ENCODE measurements at regions not wholly inside any gene's neighbourhood (a gene's known extent, or its start where the extent isn't known, plus 50 kb on each side); places are given as distances from the start of the nearest gene placed in this dataset.

- Histone ChIP-seq H3K27me3 (ENCODE audit: control insufficient read depth, insufficient read depth, low read length) (no peaks in the 10 kb centered on the region), H3K4me3 (ENCODE audit: low read length) (no peak overlapping the region), H3K36me3 (ENCODE audit: control insufficient read depth, insufficient read depth, low read length) (no peaks in the 10 kb centered on the region), H3K4me1 (ENCODE audit: control insufficient read depth, insufficient read depth, low read length) (no peaks in the 10 kb centered on the region), H3K9me3 (ENCODE audit: control insufficient read depth, low read depth, low read length) (peaks cover 4% of the 10 kb centered on the region), H3K27ac (ENCODE audit: low read length) (no peak overlapping the region)
- DNase-seq: no peak
- 86% methylated on average over 1 of the region's 1 CpG for WGBS (ENCODE audit: insufficient coverage, low lambda C conversion rate)
Measured at GRCh38 chr5:62980884-62981283, 402.3 kb downstream of the LRRC70 start.

GRCh38 chr5:62979472-62979871, 400.9 kb downstream of the LRRC70 start:
- no CpG with 5 or more reads among the region's 5 CpGs for WGBS (ENCODE audit: insufficient coverage, low lambda C conversion rate)

GRCh38 chr5:62977661-62978060, 399.0 kb downstream of the LRRC70 start:
- H3K4me1 ChIP-seq (ENCODE audit: control insufficient read depth, insufficient read depth, low read length): no peaks in the 10 kb centered on the region
- 80% methylated on average over 2 of the region's 4 CpGs for WGBS (ENCODE audit: insufficient coverage, low lambda C conversion rate)

More at GRCh38 chr5:62979472-62979871, 400.9 kb downstream of the LRRC70 start:
- Histone ChIP-seq H3K4me3 (ENCODE audit: low read length) (no peak overlapping the region), H3K4me1 (ENCODE audit: control insufficient read depth, insufficient read depth, low read length) (no peaks in the 10 kb centered on the region), H3K9me3 (ENCODE audit: control insufficient read depth, low read depth, low read length) (peaks cover 4% of the 10 kb centered on the region), H3K27ac (ENCODE audit: low read length) (no peak overlapping the region), H3K36me3 (ENCODE audit: control insufficient read depth, insufficient read depth, low read length) (no peaks in the 10 kb centered on the region), H3K27me3 (ENCODE audit: control insufficient read depth, insufficient read depth, low read length) (no peaks in the 10 kb centered on the region)
- DNase-seq: no peak

GRCh38 chr5:62974623-62975022, 396.0 kb downstream of the LRRC70 start:
- H3K9me3 ChIP-seq (ENCODE audit: control insufficient read depth, low read depth, low read length): no peaks in the 10 kb centered on the region
- H3K27me3 ChIP-seq (ENCODE audit: control insufficient read depth, insufficient read depth, low read length): no peaks in the 10 kb centered on the region
- no peak overlapping the region for H3K27ac ChIP-seq (ENCODE audit: low read length)
- no peaks in the 10 kb centered on the region for H3K36me3 ChIP-seq (ENCODE audit: control insufficient read depth, insufficient read depth, low read length)
- no CpG with 5 or more reads among the region's 3 CpGs for WGBS (ENCODE audit: insufficient coverage, low lambda C conversion rate)
- no peak for DNase-seq
- no peak overlapping the region for H3K4me3 ChIP-seq (ENCODE audit: low read length)
- H3K4me1 ChIP-seq (ENCODE audit: control insufficient read depth, insufficient read depth, low read length): no peaks in the 10 kb centered on the region

More at GRCh38 chr5:62977661-62978060, 399.0 kb downstream of the LRRC70 start:
- no peaks in the 10 kb centered on the region for H3K27me3 ChIP-seq (ENCODE audit: control insufficient read depth, insufficient read depth, low read length)
- no peaks in the 10 kb centered on the region for H3K9me3 ChIP-seq (ENCODE audit: control insufficient read depth, low read depth, low read length)
- no peak overlapping the region for H3K27ac ChIP-seq (ENCODE audit: low read length)
- no peaks in the 10 kb centered on the region for H3K36me3 ChIP-seq (ENCODE audit: control insufficient read depth, insufficient read depth, low read length)
- H3K4me3 ChIP-seq (ENCODE audit: low read length): no peak overlapping the region
- DNase-seq: no peak

- no peaks in the 10 kb centered on the region for H3K27me3 ChIP-seq (ENCODE audit: control insufficient read depth, insufficient read depth, low read length)
- WGBS (ENCODE audit: insufficient coverage, low lambda C conversion rate): no CpG with 5 or more reads among the region's 10 CpGs
- H3K4me3 ChIP-seq (ENCODE audit: low read length): no peak overlapping the region
- no peak for DNase-seq
- H3K27ac ChIP-seq (ENCODE audit: low read length): no peak overlapping the region
- H3K9me3 ChIP-seq (ENCODE audit: control insufficient read depth, low read depth, low read length): no peaks in the 10 kb centered on the region
- H3K4me1 ChIP-seq (ENCODE audit: control insufficient read depth, insufficient read depth, low read length): no peaks in the 10 kb centered on the region
- H3K36me3 ChIP-seq (ENCODE audit: control insufficient read depth, insufficient read depth, low read length): no peaks in the 10 kb centered on the region
Measured at GRCh38 chr5:62969409-62970120, 390.9 kb downstream of the LRRC70 start.

GRCh38 chr5:62964428-62964827, 385.8 kb downstream of the LRRC70 start:
- no peaks in the 10 kb centered on the region for H3K36me3 ChIP-seq (ENCODE audit: control insufficient read depth, insufficient read depth, low read length)
- H3K4me1 ChIP-seq (ENCODE audit: control insufficient read depth, insufficient read depth, low read length): no peaks in the 10 kb centered on the region
- no peaks in the 10 kb centered on the region for H3K27me3 ChIP-seq (ENCODE audit: control insufficient read depth, insufficient read depth, low read length)
- DNase-seq: no peak
- H3K4me3 ChIP-seq (ENCODE audit: low read length): no peak overlapping the region
- no peak overlapping the region for H3K27ac ChIP-seq (ENCODE audit: low read length)
- H3K9me3 ChIP-seq (ENCODE audit: control insufficient read depth, low read depth, low read length): peaks cover 3% of the 10 kb centered on the region

- Histone ChIP-seq H3K4me1 (ENCODE audit: control insufficient read depth, insufficient read depth, low read length) (no peaks in the 10 kb centered on the region), H3K4me3 (ENCODE audit: low read length) (no peak overlapping the region), H3K36me3 (ENCODE audit: control insufficient read depth, insufficient read depth, low read length) (no peaks in the 10 kb centered on the region), H3K9me3 (ENCODE audit: control insufficient read depth, low read depth, low read length) (peaks cover 3% of the 10 kb centered on the region), H3K27me3 (ENCODE audit: control insufficient read depth, insufficient read depth, low read length) (no peaks in the 10 kb centered on the region), H3K27ac (ENCODE audit: low read length) (no peak overlapping the region)
- WGBS (ENCODE audit: insufficient coverage, low lambda C conversion rate): no CpG with 5 or more reads among the region's 2 CpGs
- no peak for DNase-seq
Measured at GRCh38 chr5:62960781-62961180, 382.2 kb downstream of the LRRC70 start.

- no peak overlapping the region for H3K27ac ChIP-seq (ENCODE audit: low read length)
- H3K27me3 ChIP-seq (ENCODE audit: control insufficient read depth, insufficient read depth, low read length): no peaks in the 10 kb centered on the region
- H3K9me3 ChIP-seq (ENCODE audit: control insufficient read depth, low read depth, low read length): peaks cover under 1% of the 10 kb centered on the region
- H3K4me1 ChIP-seq (ENCODE audit: control insufficient read depth, insufficient read depth, low read length): no peaks in the 10 kb centered on the region
- no peak for DNase-seq
- WGBS (ENCODE audit: insufficient coverage, low lambda C conversion rate): 100% methylated on average over 1 of the region's 2 CpGs
- H3K36me3 ChIP-seq (ENCODE audit: control insufficient read depth, insufficient read depth, low read length): no peaks in the 10 kb centered on the region
- no peak overlapping the region for H3K4me3 ChIP-seq (ENCODE audit: low read length)
Measured at GRCh38 chr5:62956597-62956996, 378.0 kb downstream of the LRRC70 start.

- WGBS (ENCODE audit: insufficient coverage, low lambda C conversion rate): no CpG with 5 or more reads among the region's 2 CpGs
- Histone ChIP-seq H3K27me3 (ENCODE audit: control insufficient read depth, insufficient read depth, low read length) (no peaks in the 10 kb centered on the region), H3K4me3 (ENCODE audit: low read length) (no peak overlapping the region), H3K27ac (ENCODE audit: low read length) (no peak overlapping the region), H3K36me3 (ENCODE audit: control insufficient read depth, insufficient read depth, low read length) (no peaks in the 10 kb centered on the region), H3K4me1 (ENCODE audit: control insufficient read depth, insufficient read depth, low read length) (no peaks in the 10 kb centered on the region), H3K9me3 (ENCODE audit: control insufficient read depth, low read depth, low read length) (no peaks in the 10 kb centered on the region)
- no peak for DNase-seq
Measured at GRCh38 chr5:62954578-62954977, 376.0 kb downstream of the LRRC70 start.

- no peaks in the 10 kb centered on the region for H3K27me3 ChIP-seq (ENCODE audit: control insufficient read depth, insufficient read depth, low read length)
- H3K27ac ChIP-seq (ENCODE audit: low read length): no peak overlapping the region
- no peaks in the 10 kb centered on the region for H3K36me3 ChIP-seq (ENCODE audit: control insufficient read depth, insufficient read depth, low read length)
- H3K4me1 ChIP-seq (ENCODE audit: control insufficient read depth, insufficient read depth, low read length): no peaks in the 10 kb centered on the region
- WGBS (ENCODE audit: insufficient coverage, low lambda C conversion rate): no CpG with 5 or more reads among the region's 1 CpG
- H3K4me3 ChIP-seq (ENCODE audit: low read length): no peak overlapping the region
- H3K9me3 ChIP-seq (ENCODE audit: control insufficient read depth, low read depth, low read length): no peaks in the 10 kb centered on the region
- DNase-seq: no peak
Measured at GRCh38 chr5:62948301-62948700, 369.7 kb downstream of the LRRC70 start.

- Histone ChIP-seq H3K4me3 (ENCODE audit: low read length) (no peak overlapping the region), H3K36me3 (ENCODE audit: control insufficient read depth, insufficient read depth, low read length) (no peaks in the 10 kb centered on the region), H3K27me3 (ENCODE audit: control insufficient read depth, insufficient read depth, low read length) (no peaks in the 10 kb centered on the region), H3K4me1 (ENCODE audit: control insufficient read depth, insufficient read depth, low read length) (peaks cover 7% of the 10 kb centered on the region), H3K9me3 (ENCODE audit: control insufficient read depth, low read depth, low read length) (no peaks in the 10 kb centered on the region), H3K27ac (ENCODE audit: low read length) (no peak overlapping the region)
- no peak for DNase-seq
- 83% methylated on average over 1 of the region's 4 CpGs for WGBS (ENCODE audit: insufficient coverage, low lambda C conversion rate)
Measured at GRCh38 chr5:62942384-62942783, 363.8 kb downstream of the LRRC70 start.

Data from large intestine (tissue), 3 donors.